ENCODE measurements at regions not wholly inside any gene's neighbourhood (a gene's known extent, or its start where the extent isn't known, plus 50 kb on each side); places are given as distances from the start of the nearest gene placed in this dataset.

GRCh38 chr4:165718660-165719059 is 154.4 kb upstream of the TLL1 start:
- FAIRE-seq: no peak

DNA sequence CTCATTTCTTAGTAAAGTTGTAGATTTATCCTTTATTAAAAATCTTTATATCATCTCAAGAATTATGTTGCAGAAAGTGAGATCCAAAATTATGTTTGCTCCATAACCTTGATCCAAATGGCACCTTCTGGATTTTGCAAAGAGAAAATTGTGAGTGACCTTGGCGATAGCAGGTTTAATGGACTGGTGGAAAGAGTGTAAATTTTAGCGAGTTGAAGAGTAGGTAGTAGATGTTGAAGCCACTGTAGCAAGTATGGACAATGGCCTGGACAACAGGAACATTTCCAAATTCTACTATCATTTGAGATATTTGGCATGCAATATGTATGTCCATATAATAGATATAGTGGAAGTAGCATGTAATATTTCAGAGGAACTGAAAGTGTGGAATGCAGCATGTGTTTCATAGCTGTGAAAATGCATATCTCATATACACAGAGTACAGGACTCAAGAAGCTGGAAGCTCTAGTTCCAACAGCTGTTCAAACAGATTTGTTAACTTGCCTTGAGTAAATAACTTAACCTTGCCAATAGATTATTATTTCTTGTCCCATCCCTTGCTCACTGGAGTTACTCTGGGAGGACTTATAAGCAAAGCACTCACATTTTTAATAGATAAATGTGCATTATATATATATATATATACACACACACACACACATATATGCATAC is 152.5 kb upstream of the TLL1 start:
- no peak for FAIRE-seq
- DNase-seq (ENCODE audit: low spot score): no peak

More at GRCh38 chr4:165718660-165719059, 154.4 kb upstream of the TLL1 start:
- DNase-seq (ENCODE audit: low spot score): no peak

- FAIRE-seq: no peak
- no peak for DNase-seq (ENCODE audit: low spot score)
Measured at GRCh38 chr4:165721815-165722214, 151.2 kb upstream of the TLL1 start.

GRCh38 chr4:165723051-165723795 is 149.8 kb upstream of the TLL1 start:
- DNase-seq (ENCODE audit: low spot score) (no peak), FAIRE-seq (no peak)

DNA sequence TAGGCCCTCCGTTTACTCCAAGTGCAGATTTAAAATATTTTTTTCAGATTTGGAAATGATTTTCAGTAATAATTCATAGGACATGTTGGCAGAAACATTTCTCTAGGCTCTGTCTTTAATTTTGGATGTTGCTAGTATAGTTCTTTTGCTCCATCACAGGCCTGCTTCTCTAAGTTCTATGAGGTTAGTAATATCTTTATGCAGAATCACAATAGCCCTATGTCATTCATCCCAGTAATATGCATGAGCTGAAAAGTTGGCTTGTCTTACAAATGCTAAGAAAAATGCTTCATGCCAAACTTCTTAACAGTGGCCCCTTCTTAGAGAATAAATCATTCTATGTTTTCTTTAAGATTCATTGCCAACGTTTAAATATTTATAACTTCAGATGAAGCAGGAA is 148.3 kb upstream of the TLL1 start:
- DNase-seq (ENCODE audit: low spot score) (no peak), FAIRE-seq (no peak)

GRCh38 chr4:165725352-165725751 is 147.7 kb upstream of the TLL1 start:
- FAIRE-seq: no peak
- no peak for DNase-seq (ENCODE audit: low spot score)

- DNase-seq (ENCODE audit: low spot score) (no peak), FAIRE-seq (no peak)
Measured at GRCh38 chr4:165726831-165727230, 146.2 kb upstream of the TLL1 start.

- DNase-seq (ENCODE audit: low spot score) (no peak), FAIRE-seq (no peak)
Measured at GRCh38 chr4:165737309-165737972, 135.6 kb upstream of the TLL1 start.

- FAIRE-seq (no peak), DNase-seq (ENCODE audit: low spot score) (peak; percentile 4)
Measured at GRCh38 chr4:165738571-165738970, 134.5 kb upstream of the TLL1 start.

DNA sequence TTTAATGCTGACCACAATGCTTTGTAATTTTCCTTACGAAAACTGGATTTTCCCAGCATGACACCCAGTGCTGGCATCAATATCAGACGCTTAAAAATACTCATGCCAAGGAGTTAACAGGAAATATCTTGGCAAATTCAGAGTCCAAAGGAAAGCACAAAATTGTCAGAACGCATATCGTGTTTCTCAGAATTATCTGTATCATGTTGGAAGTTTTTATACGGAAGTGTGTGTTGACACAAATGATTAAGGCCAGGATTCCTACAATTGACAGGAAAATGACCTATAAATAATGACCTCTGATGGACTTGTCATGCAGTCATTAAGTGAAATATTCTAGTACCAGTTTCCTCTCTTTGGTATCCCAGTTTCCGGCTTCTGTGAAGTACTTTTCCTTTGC is 132.1 kb upstream of the TLL1 start:
- DNase-seq (ENCODE audit: low spot score) (no peak), FAIRE-seq (no peak)

- DNase-seq (ENCODE audit: low spot score) (no peak), FAIRE-seq (no peak)
Measured at GRCh38 chr4:165743422-165743821, 129.6 kb upstream of the TLL1 start.

- FAIRE-seq (no peak), DNase-seq (ENCODE audit: low spot score) (no peak)
Measured at GRCh38 chr4:165744370-165744769, 128.7 kb upstream of the TLL1 start.

DNA sequence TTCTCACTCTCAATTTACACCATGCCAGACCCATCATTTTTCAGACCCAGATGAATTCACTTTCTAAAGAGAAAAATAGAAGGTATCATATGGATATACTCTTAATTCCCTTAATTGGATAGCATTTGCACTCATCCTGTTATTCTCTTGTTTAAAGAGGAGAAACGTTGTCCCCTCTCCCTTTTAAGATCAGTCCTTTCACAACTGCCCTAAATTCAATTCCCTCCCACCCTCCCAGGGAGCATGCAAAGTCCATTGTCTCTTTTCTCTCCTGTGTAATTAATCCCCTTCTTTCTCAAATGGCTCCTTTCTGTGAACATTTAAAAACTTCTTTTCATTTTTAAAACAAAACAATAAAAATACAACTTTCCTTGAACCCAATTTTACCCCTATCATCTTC is 124.7 kb upstream of the TLL1 start:
- DNase-seq (ENCODE audit: low spot score): no peak
- FAIRE-seq: no peak

- DNase-seq (ENCODE audit: low spot score) (no peak), FAIRE-seq (no peak)
Measured at GRCh38 chr4:165751882-165752281, 121.2 kb upstream of the TLL1 start.

DNA sequence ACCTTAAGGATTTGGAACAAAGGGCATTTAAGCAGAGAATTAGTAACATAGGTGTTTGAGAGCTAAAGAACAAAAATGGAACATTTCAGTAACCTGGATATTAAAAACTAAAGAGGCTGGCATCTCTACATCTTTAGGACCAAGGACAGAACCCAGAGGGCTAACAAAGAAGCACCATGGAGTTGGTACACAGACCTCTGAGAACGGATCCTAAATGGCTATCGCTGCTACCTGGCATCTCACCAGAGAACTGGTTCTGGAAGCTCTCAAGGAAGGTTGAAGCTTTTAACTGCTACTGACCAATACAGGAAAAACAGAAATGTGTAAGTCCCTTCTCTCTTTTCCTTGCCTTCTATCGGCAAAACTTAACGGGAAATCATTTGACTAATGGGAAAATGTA is 118.4 kb upstream of the TLL1 start:
- no peak for FAIRE-seq
- no peak for DNase-seq (ENCODE audit: low spot score)

- DNase-seq (ENCODE audit: low spot score): no peak
- FAIRE-seq: no peak
Measured at GRCh38 chr4:165756836-165757235, 116.2 kb upstream of the TLL1 start.

DNA sequence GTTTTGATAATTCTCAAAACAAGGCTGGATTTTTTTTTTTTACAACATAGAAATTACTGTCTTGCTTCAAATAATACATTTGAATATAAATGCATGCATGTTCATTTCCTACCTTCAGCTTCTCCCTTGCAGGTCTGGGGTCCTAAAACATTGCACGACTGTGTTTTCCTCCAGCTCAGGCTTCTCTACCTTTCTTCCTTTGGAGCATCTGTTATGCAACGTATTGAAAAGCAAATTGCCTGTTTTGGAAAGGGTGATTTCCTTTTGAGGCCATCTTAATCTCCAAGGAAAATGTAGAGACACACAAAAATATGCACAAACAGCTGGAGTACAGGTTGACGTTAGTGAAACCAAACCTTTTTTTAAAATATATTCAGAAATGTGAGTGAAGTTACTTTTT is 115.6 kb upstream of the TLL1 start:
- DNase-seq (ENCODE audit: low spot score): no peak

DNA sequence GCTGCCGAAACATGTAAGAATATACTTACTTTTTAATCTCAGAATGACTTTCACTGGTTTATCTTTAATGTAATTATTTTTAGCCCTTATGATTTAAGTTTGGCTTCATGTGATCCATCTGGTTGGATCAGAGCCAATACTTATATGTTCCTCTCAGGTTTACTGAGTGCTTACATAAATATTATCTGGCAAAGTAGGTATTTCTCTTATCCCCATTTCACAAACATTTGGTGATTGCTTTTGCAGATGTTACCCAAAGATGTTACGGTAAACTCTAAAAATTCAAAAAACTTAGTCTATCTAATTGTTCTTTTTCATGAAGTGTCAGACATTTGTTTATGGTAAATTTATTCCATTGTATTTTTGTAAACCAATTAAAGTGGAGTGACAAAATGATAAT is 115.0 kb upstream of the TLL1 start:
- DNase-seq (ENCODE audit: low spot score) (no peak), FAIRE-seq (no peak)

More for the DNA sequence above, 115.6 kb upstream of the TLL1 start:
- FAIRE-seq: no peak

- DNase-seq (ENCODE audit: low spot score) (no peak), FAIRE-seq (no peak)
Measured at GRCh38 chr4:165760182-165760581, 112.9 kb upstream of the TLL1 start.

- FAIRE-seq: no peak
- DNase-seq (ENCODE audit: low spot score): no peak
Measured at GRCh38 chr4:165761963-165762362, 111.1 kb upstream of the TLL1 start.

GRCh38 chr4:165763640-165764039 is 109.4 kb upstream of the TLL1 start:
- FAIRE-seq (no peak), DNase-seq (ENCODE audit: low spot score) (no peak)

DNA sequence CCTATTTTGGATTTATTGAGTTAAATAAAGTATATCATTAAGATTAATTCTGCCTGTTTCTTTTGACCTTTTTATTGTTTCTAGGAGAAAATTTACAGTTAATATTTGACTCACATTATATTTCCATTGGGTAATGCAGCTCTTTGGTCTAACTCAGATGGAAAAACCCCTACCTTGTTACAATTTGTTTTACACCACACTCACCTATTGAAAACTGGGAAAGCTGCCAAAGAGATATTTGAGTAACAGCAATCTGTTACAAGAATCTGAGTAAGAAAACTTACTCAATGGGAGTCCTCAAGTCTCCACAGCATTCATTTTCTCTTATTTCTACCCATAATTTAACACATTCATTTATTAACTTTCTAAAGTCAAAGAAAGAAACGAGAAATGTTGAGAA is 108.0 kb upstream of the TLL1 start:
- DNase-seq (ENCODE audit: low spot score) (no peak), FAIRE-seq (no peak)

GRCh38 chr4:165766018-165766417 is 107.0 kb upstream of the TLL1 start:
- DNase-seq (ENCODE audit: low spot score) (no peak), FAIRE-seq (no peak)

All from urothelium cell line (cell line).